ENCODE measurements at regions not wholly inside any gene's neighbourhood (a gene's known extent, or its start where the extent isn't known, plus 50 kb on each side); places are given as distances from the start of the nearest gene placed in this dataset.
A peak's percentile ranks its signal among the peaks of the same experiment; 100 is the strongest.

- Histone ChIP-seq H3K4me3 (ENCODE audit: control insufficient read depth in 1 of 2, extremely low read depth in 1 of 2, low read length in 1 of 2) (peak overlapping the region; percentile 59 to 71), H3K27ac (ENCODE audit: low read length) (peak overlapping the region; percentile 92), H3K36me3 (ENCODE audit: control insufficient read depth in 2 of 2, extremely low read depth in 1 of 2, insufficient read depth in 1 of 2, low read length in 1 of 2) (no peaks in the 10 kb centered on the region), H3K27me3 (replicated peaks in 1 of 2; ENCODE audit: control insufficient read depth in 2 of 2, extremely low read depth in 1 of 2, insufficient read depth in 2 of 2, low read length in 1 of 2) (no peaks in the 10 kb centered on the region), H3K9me3 (no peaks in the 10 kb centered on the region), H3K4me1 (ENCODE audit: control insufficient read depth in 1 of 2, extremely low read depth in 1 of 2, insufficient read depth in 2 of 2, low read length in 2 of 2) (peaks cover 7 to 8% of the 10 kb centered on the region in 2 experiments)
- ATAC-seq (replicated peaks in 1 of 4) = no peak
- Mint-ChIP-seq H3K4me1 (peaks cover 21 to 22% (median 21%) of the 10 kb centered on the region in 3 donors), H3K9me3 (no peaks in the 10 kb centered on the region), H3K4me3 (peak overlapping the region; percentile 89 to 96 (median 94)), H3K27me3 (no peaks in the 10 kb centered on the region), H3K27ac (peak overlapping the region; percentile 59 to 80), H3K36me3 (no peaks in the 10 kb centered on the region)
- 45% methylated on average over 3 of the region's 4 CpGs for WGBS (ENCODE audit: insufficient coverage)
- POLR2A ChIA-PET = interaction anchor here in 1 of 2 donors (1.2 kb wide), 1 partner anchor 114 kb away, joined by 6 read pairs; no protein-coding TSS in a partner anchor
- CTCF ChIA-PET = interaction anchor here (0.6 to 1.7 kb wide), 5 partner anchors 16 to 152 kb away, joined by 3 to 8 read pairs (median 4); no protein-coding TSS in a partner anchor
- no peak for DNase-seq
Observed at GRCh38 chr2:64768491-64769005, 114.8 kb upstream of the SERTAD2 start.

DNA sequence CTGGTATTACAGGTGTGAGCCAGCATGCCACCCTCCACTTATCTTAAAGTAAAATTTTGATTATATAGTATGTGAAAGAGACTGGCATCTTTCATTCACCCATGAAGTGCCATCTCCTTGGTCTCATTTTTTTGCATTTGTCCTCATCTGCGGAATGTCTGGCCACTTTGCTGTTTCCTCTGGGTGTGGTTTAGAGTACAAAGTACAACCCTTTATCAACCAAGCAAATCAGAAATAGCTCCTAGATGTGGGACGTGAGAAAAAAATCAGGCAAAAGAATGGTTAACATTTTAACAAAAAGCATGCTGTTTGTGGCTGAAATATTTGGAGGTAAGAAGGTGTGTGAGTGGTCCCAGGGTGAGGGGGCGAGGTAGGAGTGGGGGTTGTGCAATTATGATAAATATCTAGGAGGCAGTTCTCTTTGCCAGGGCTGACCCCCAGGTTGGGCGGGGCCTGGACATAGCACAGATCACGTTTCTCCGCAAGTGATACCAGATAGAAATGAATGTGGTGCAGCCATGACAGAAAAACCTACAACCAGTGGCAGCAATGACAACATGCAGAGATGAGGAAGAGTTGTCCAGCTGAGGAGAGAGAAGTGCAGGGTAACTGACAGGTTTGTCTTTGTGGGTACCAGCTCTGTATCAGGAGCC is 115.8 kb upstream of the SERTAD2 start:
- H3K27ac ChIP-seq (ENCODE audit: low read length) = no peak overlapping the region
- no peaks in the 10 kb centered on the region for H3K36me3 ChIP-seq (ENCODE audit: control insufficient read depth in 2 of 2, extremely low read depth in 1 of 2, insufficient read depth in 1 of 2, low read length in 1 of 2)
- POLR2A ChIA-PET = no interaction called here
- Mint-ChIP-seq H3K27ac (peak overlapping the region in 1 of 2 donors; percentile 4), H3K36me3 (no peaks in the 10 kb centered on the region), H3K4me3 (peak overlapping the region; percentile 89 to 96 (median 94)), H3K4me1 (peaks cover 21 to 22% (median 21%) of the 10 kb centered on the region in 3 donors), H3K9me3 (no peaks in the 10 kb centered on the region), H3K27me3 (no peaks in the 10 kb centered on the region)
- WGBS (ENCODE audit: insufficient coverage) = 85% methylated on average over 3 of the region's 6 CpGs
- DNase-seq (no peak), ATAC-seq (replicated peaks in 1 of 4) (no peak)
- CTCF ChIA-PET = interaction anchor here in 1 of 2 donors (0.7 kb wide), 1 partner anchor 107 kb away, joined by 3 read pairs; no protein-coding TSS in a partner anchor
- H3K4me3 ChIP-seq (ENCODE audit: control insufficient read depth in 1 of 2, extremely low read depth in 1 of 2, low read length in 1 of 2) = no peak overlapping the region
- no peaks in the 10 kb centered on the region for H3K9me3 ChIP-seq
- peaks cover 7 to 8% of the 10 kb centered on the region in 2 experiments for H3K4me1 ChIP-seq (ENCODE audit: control insufficient read depth in 1 of 2, extremely low read depth in 1 of 2, insufficient read depth in 2 of 2, low read length in 2 of 2)
- no peaks in the 10 kb centered on the region for H3K27me3 ChIP-seq (replicated peaks in 1 of 2; ENCODE audit: control insufficient read depth in 2 of 2, extremely low read depth in 1 of 2, insufficient read depth in 2 of 2, low read length in 1 of 2)

- no CpG with 5 or more reads among the region's 2 CpGs for WGBS (ENCODE audit: insufficient coverage)
- peaks cover 7 to 8% of the 10 kb centered on the region in 2 experiments for H3K4me1 ChIP-seq (ENCODE audit: control insufficient read depth in 1 of 2, extremely low read depth in 1 of 2, insufficient read depth in 2 of 2, low read length in 2 of 2)
- ATAC-seq (replicated peaks in 1 of 4) = no peak
- CTCF ChIA-PET = interaction anchor here in 1 of 2 donors (0.7 kb wide), 1 partner anchor 107 kb away, joined by 3 read pairs; no protein-coding TSS in a partner anchor
- POLR2A ChIA-PET = no interaction called here
- Mint-ChIP-seq H3K4me3 (no peak overlapping the region), H3K27me3 (no peaks in the 10 kb centered on the region), H3K9me3 (no peaks in the 10 kb centered on the region), H3K27ac (no peak overlapping the region), H3K4me1 (peaks cover 21 to 22% (median 21%) of the 10 kb centered on the region in 3 donors), H3K36me3 (no peaks in the 10 kb centered on the region)
- H3K9me3 ChIP-seq = no peaks in the 10 kb centered on the region
- no peaks in the 10 kb centered on the region for H3K27me3 ChIP-seq (replicated peaks in 1 of 2; ENCODE audit: control insufficient read depth in 2 of 2, extremely low read depth in 1 of 2, insufficient read depth in 2 of 2, low read length in 1 of 2)
- no peak overlapping the region for H3K27ac ChIP-seq (ENCODE audit: low read length)
- H3K4me3 ChIP-seq (ENCODE audit: control insufficient read depth in 1 of 2, extremely low read depth in 1 of 2, low read length in 1 of 2) = no peak overlapping the region
- DNase-seq = no peak
- H3K36me3 ChIP-seq (ENCODE audit: control insufficient read depth in 2 of 2, extremely low read depth in 1 of 2, insufficient read depth in 1 of 2, low read length in 1 of 2) = no peaks in the 10 kb centered on the region
Observed at GRCh38 chr2:64770137-64770780, 116.5 kb upstream of the SERTAD2 start.

GRCh38 chr2:64770781-64771334 is 117.1 kb upstream of the SERTAD2 start:
- no peaks in the 10 kb centered on the region for H3K9me3 Mint-ChIP-seq
- POLR2A ChIA-PET = no interaction called here
- H3K27ac Mint-ChIP-seq = no peak overlapping the region
- Histone ChIP-seq H3K4me1 (ENCODE audit: control insufficient read depth in 1 of 2, extremely low read depth in 1 of 2, insufficient read depth in 2 of 2, low read length in 2 of 2) (peaks cover 7 to 8% of the 10 kb centered on the region in 2 experiments), H3K9me3 (no peaks in the 10 kb centered on the region), H3K27me3 (replicated peaks in 1 of 2; ENCODE audit: control insufficient read depth in 2 of 2, extremely low read depth in 1 of 2, insufficient read depth in 2 of 2, low read length in 1 of 2) (no peaks in the 10 kb centered on the region), H3K36me3 (ENCODE audit: control insufficient read depth in 2 of 2, extremely low read depth in 1 of 2, insufficient read depth in 1 of 2, low read length in 1 of 2) (no peaks in the 10 kb centered on the region), H3K27ac (ENCODE audit: low read length) (no peak overlapping the region), H3K4me3 (ENCODE audit: control insufficient read depth in 1 of 2, extremely low read depth in 1 of 2, low read length in 1 of 2) (no peak overlapping the region)
- H3K4me3 Mint-ChIP-seq = no peak overlapping the region
- no peak for ATAC-seq (replicated peaks in 1 of 4)
- H3K27me3 Mint-ChIP-seq = no peaks in the 10 kb centered on the region
- CTCF ChIA-PET = interaction anchor here in 1 of 2 donors (0.6 kb wide), 1 partner anchor 27 kb away, joined by 5 read pairs; no protein-coding TSS in a partner anchor
- no peaks in the 10 kb centered on the region for H3K36me3 Mint-ChIP-seq
- 93% methylated on average over 5 of the region's 5 CpGs for WGBS (ENCODE audit: insufficient coverage)
- no peak for DNase-seq
- peaks cover 18 to 21% (median 19%) of the 10 kb centered on the region in 3 donors for H3K4me1 Mint-ChIP-seq

DNA sequence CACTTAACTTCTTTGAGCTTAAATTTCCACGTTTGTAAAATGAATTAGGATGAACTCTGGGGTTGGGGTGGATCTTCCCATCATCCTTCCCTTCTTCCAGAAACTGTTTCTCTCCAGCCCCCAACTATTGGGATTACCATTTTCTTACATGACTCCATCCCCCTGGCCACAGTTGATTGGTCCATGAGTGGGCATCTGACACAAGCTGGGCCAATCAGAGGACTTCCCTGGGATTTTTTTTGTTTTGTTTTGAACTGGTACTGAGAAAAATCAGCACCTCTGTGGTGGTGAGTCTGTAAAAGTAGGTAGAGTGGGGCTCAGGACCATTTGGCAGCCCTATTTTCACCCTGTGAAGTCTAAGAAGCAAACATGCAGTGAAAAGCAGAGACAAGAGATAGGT is 118.0 kb upstream of the SERTAD2 start:
- Mint-ChIP-seq H3K9me3 (peaks cover 0 to 4% (median 0%) of the 10 kb centered on the region in 3 donors), H3K27ac (no peak overlapping the region), H3K4me1 (peaks cover 14 to 18% (median 15%) of the 10 kb centered on the region in 3 donors), H3K27me3 (no peaks in the 10 kb centered on the region), H3K4me3 (no peak overlapping the region), H3K36me3 (no peaks in the 10 kb centered on the region)
- Histone ChIP-seq H3K36me3 (ENCODE audit: control insufficient read depth in 2 of 2, extremely low read depth in 1 of 2, insufficient read depth in 1 of 2, low read length in 1 of 2) (no peaks in the 10 kb centered on the region), H3K9me3 (no peaks in the 10 kb centered on the region), H3K4me3 (ENCODE audit: control insufficient read depth in 1 of 2, extremely low read depth in 1 of 2, low read length in 1 of 2) (no peak overlapping the region), H3K27me3 (replicated peaks in 1 of 2; ENCODE audit: control insufficient read depth in 2 of 2, extremely low read depth in 1 of 2, insufficient read depth in 2 of 2, low read length in 1 of 2) (no peaks in the 10 kb centered on the region), H3K27ac (ENCODE audit: low read length) (no peak overlapping the region), H3K4me1 (ENCODE audit: control insufficient read depth in 1 of 2, extremely low read depth in 1 of 2, insufficient read depth in 2 of 2, low read length in 2 of 2) (peaks cover 5 to 7% of the 10 kb centered on the region in 2 experiments)
- ChIA-PET POLR2A (interaction anchor here in 1 of 2 donors (0.5 kb wide), 1 partner anchor 200 kb away, joined by 6 read pairs; no protein-coding TSS in a partner anchor), CTCF (interaction anchor here in 1 of 2 donors (0.6 kb wide), 1 partner anchor 28 kb away, joined by 5 read pairs; no protein-coding TSS in a partner anchor)
- DNase-seq (no peak), ATAC-seq (replicated peaks in 1 of 4) (no peak)
- WGBS (ENCODE audit: insufficient coverage) = no CpG with 5 or more reads among the region's 1 CpG

All from T-cell (primary cell).